ENCODE measurements at regions not wholly inside any gene's neighbourhood (a gene's known extent, or its start where the extent isn't known, plus 50 kb on each side); places are given as distances from the start of the nearest gene placed in this dataset.

DNA sequence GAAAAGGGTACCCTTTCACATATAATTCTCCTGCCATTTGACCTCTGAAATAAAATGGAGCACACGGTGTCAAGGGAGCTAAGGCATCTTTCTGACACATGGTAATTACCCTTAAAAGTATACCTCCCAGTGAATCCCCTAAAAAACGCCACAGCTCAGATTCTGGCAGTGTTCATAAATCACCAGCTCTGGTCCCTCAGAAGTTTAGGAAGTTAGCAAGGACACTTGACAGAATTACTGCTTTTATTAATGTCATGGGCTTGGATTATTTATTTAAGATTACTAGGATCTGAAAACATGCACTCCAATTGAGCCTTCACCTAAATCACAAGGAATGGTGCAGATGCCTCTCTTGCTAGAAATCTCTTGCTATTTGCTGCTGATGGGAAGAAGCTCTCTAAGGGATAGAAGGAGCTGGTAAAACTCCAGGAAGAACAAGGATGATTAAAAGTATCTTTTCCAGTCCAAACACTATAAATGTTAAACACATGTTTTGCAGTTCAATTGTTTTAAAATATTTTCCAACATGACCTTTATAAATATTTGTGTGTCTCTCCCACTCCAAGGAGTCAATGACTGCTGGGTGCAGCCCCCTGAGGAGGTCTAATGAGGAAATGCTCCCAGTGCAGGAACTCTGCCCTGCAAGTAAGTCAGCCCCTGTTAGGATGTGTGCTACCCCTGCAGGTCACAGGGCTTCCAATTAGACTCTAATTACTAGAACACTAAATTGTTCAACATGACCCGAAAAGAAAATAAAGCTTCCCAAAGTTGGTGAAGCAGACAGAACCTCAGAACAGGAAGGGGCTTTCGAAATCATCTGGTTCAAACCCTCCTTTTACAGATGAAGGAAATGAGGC is 230.3 kb downstream of the TFAP2A start:
- H3K9me3 ChIP-seq (ENCODE audit: insufficient read depth, low read depth, low read length) = no peaks in the 10 kb centered on the region
- no CpG with 5 or more reads among the region's 4 CpGs for WGBS (ENCODE audit: extremely low coverage, insufficient coverage, insufficient read length)
- no peak overlapping the region for H2AK5ac ChIP-seq (ENCODE audit: low read length)
- H3K14ac ChIP-seq (ENCODE audit: low read length) = no peak overlapping the region
- H3K18ac ChIP-seq (ENCODE audit: low read length) = no peak overlapping the region
- H2BK12ac ChIP-seq (ENCODE audit: low read length) = no peak overlapping the region
- H4K12ac ChIP-seq (ENCODE audit: low read depth, low read length) = no peak overlapping the region
- no peak overlapping the region for H2BK5ac ChIP-seq (ENCODE audit: low read depth, low read length, poor library complexity)
- H2BK120ac ChIP-seq (ENCODE audit: insufficient read depth, low read length, poor library complexity) = no peak overlapping the region
- no peak overlapping the region for H3K9ac ChIP-seq (ENCODE audit: low read length)
- H3K4me1 ChIP-seq (ENCODE audit: control insufficient read depth in 1 of 2, insufficient read depth in 2 of 2, low read length in 2 of 2) = peaks cover 0 to 5% of the 10 kb centered on the region in 2 experiments
- H3K79me2 ChIP-seq (ENCODE audit: control insufficient read depth, insufficient read depth, low read length, poor library complexity) = no peaks in the 10 kb centered on the region
- no peak overlapping the region for H2AFZ ChIP-seq (ENCODE audit: insufficient read depth, low read length, poor library complexity)
- no peak overlapping the region for H3K4ac ChIP-seq (ENCODE audit: low read depth, low read length)
- no peak overlapping the region for H4K91ac ChIP-seq (ENCODE audit: low read depth, low read length)
- no peaks in the 10 kb centered on the region for H3K36me3 ChIP-seq (ENCODE audit: control insufficient read depth in 1 of 2, insufficient read depth in 2 of 2, low read length in 2 of 2)
- no peak overlapping the region for H3K4me2 ChIP-seq (ENCODE audit: low read length)
- H3K79me1 ChIP-seq (ENCODE audit: low read length) = no peaks in the 10 kb centered on the region
- DNase-seq = no peak
- no peak overlapping the region for H3K23ac ChIP-seq (ENCODE audit: low read length)
- H3K27me3 ChIP-seq (ENCODE audit: insufficient read depth, low read length) = no peaks in the 10 kb centered on the region
- no peak overlapping the region for H3K27ac ChIP-seq (ENCODE audit: low read depth, low read length)
- no peak overlapping the region for H3K4me3 ChIP-seq (ENCODE audit: low read depth, low read length)
- H4K8ac ChIP-seq (ENCODE audit: low read depth, low read length) = no peak overlapping the region

DNA sequence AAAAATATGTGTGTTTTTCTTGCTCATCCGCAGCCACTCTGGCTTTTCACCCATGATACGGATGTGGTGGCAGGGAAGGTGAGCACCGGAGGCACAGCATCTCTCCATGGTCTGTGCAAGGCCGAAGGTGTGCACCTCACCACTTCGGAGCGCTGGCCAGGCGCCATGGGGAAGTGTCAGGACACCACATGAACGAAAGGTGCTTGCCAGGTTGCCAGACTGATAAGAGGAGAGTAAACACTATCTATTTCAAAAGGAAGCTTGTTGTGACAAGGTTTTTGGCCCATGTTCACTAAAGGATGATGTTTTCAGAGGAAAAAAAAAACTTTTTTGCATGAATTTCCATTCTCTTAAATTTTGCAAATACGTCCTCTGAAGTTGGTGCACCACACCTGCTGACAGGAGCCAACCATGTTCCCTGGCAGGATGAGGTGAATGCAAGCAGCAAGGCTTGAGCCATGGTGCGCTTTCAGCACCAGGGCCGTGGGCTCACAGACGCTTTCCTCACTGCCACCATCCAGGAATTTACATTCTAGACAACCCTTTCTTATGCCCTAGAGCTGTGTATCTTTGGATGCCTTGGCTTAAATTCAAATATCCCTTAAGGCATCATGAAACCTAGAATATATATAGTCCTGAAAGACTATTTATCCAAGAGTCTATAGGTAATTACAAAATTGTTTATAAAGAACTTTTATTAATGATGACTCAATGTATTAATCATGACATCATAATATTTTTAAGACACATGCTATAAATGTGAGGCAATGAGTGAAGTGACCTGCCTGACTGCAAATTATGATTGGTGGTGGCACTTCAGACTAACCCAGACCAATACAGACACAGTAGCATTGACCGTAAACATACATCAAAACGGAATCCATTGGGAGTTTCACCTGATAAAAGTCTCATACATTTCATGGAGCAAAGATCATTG is 234.5 kb downstream of the TFAP2A start:
- no peaks in the 10 kb centered on the region for H3K79me1 ChIP-seq (ENCODE audit: low read length)
- no peak overlapping the region for H3K9ac ChIP-seq (ENCODE audit: low read length)
- no peak overlapping the region for H2BK5ac ChIP-seq (ENCODE audit: low read depth, low read length, poor library complexity)
- H3K36me3 ChIP-seq (ENCODE audit: control insufficient read depth in 1 of 2, insufficient read depth in 2 of 2, low read length in 2 of 2) = no peaks in the 10 kb centered on the region
- no peak overlapping the region for H3K27ac ChIP-seq (ENCODE audit: low read depth, low read length)
- peaks cover 0 to 3% of the 10 kb centered on the region in 2 experiments for H3K4me1 ChIP-seq (ENCODE audit: control insufficient read depth in 1 of 2, insufficient read depth in 2 of 2, low read length in 2 of 2)
- H3K9me3 ChIP-seq (ENCODE audit: insufficient read depth, low read depth, low read length) = no peaks in the 10 kb centered on the region
- no peak overlapping the region for H3K23ac ChIP-seq (ENCODE audit: low read length)
- H3K4ac ChIP-seq (ENCODE audit: low read depth, low read length) = no peak overlapping the region
- H4K91ac ChIP-seq (ENCODE audit: low read depth, low read length) = no peak overlapping the region
- no peak overlapping the region for H2BK120ac ChIP-seq (ENCODE audit: insufficient read depth, low read length, poor library complexity)
- no peak overlapping the region for H3K4me2 ChIP-seq (ENCODE audit: low read length)
- no peak overlapping the region for H2AK5ac ChIP-seq (ENCODE audit: low read length)
- H3K79me2 ChIP-seq (ENCODE audit: control insufficient read depth, insufficient read depth, low read length, poor library complexity) = no peaks in the 10 kb centered on the region
- WGBS (ENCODE audit: extremely low coverage, insufficient coverage, insufficient read length) = no CpG with 5 or more reads among the region's 14 CpGs
- H4K8ac ChIP-seq (ENCODE audit: low read depth, low read length) = no peak overlapping the region
- no peak overlapping the region for H2BK12ac ChIP-seq (ENCODE audit: low read length)
- no peak overlapping the region for H3K18ac ChIP-seq (ENCODE audit: low read length)
- no peaks in the 10 kb centered on the region for H3K27me3 ChIP-seq (ENCODE audit: insufficient read depth, low read length)
- no peak overlapping the region for H4K12ac ChIP-seq (ENCODE audit: low read depth, low read length)
- H3K4me3 ChIP-seq (ENCODE audit: low read depth, low read length) = no peak overlapping the region
- H3K14ac ChIP-seq (ENCODE audit: low read length) = no peak overlapping the region
- no peak overlapping the region for H2AFZ ChIP-seq (ENCODE audit: insufficient read depth, low read length, poor library complexity)
- DNase-seq = no peak

DNA sequence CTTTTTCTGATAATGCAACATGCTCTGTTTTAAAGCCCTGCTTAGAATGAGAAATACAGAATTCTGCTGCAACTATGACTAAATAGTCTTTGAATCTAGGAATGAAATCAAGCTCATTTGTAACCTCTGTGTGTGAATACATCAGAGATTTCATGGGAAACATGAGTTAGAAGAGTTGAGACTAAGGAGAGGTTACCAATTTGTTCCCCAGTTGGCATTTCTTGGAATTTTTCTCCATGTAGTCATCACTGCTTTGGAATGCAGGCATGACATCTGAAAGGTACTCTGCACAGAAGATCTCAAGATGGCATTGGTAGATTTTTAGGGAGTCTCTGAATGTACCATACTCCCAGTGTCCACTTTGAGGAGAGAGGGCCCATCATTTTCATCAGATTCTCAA is 237.2 kb downstream of the TFAP2A start:
- DNase-seq = peak in 1 of 2 donors; percentile 33
- H3K18ac ChIP-seq (ENCODE audit: low read length) = no peak overlapping the region
- no peak overlapping the region for H4K12ac ChIP-seq (ENCODE audit: low read depth, low read length)
- H3K9ac ChIP-seq (ENCODE audit: low read length) = no peak overlapping the region
- H3K79me1 ChIP-seq (ENCODE audit: low read length) = no peaks in the 10 kb centered on the region
- H3K27me3 ChIP-seq (ENCODE audit: insufficient read depth, low read length) = no peaks in the 10 kb centered on the region
- H4K91ac ChIP-seq (ENCODE audit: low read depth, low read length) = no peak overlapping the region
- H2AFZ ChIP-seq (ENCODE audit: insufficient read depth, low read length, poor library complexity) = no peak overlapping the region
- no peak overlapping the region for H3K14ac ChIP-seq (ENCODE audit: low read length)
- H3K79me2 ChIP-seq (ENCODE audit: control insufficient read depth, insufficient read depth, low read length, poor library complexity) = no peaks in the 10 kb centered on the region
- H2BK12ac ChIP-seq (ENCODE audit: low read length) = no peak overlapping the region
- H3K36me3 ChIP-seq (ENCODE audit: control insufficient read depth in 1 of 2, insufficient read depth in 2 of 2, low read length in 2 of 2) = no peaks in the 10 kb centered on the region
- no peak overlapping the region for H2AK5ac ChIP-seq (ENCODE audit: low read length)
- no peak overlapping the region for H2BK5ac ChIP-seq (ENCODE audit: low read depth, low read length, poor library complexity)
- no peak overlapping the region for H3K4ac ChIP-seq (ENCODE audit: low read depth, low read length)
- no peak overlapping the region for H3K27ac ChIP-seq (ENCODE audit: low read depth, low read length)
- no peaks in the 10 kb centered on the region for H3K4me1 ChIP-seq (ENCODE audit: control insufficient read depth in 1 of 2, insufficient read depth in 2 of 2, low read length in 2 of 2)
- H3K4me3 ChIP-seq (ENCODE audit: low read depth, low read length) = no peak overlapping the region
- H3K23ac ChIP-seq (ENCODE audit: low read length) = no peak overlapping the region
- H4K8ac ChIP-seq (ENCODE audit: low read depth, low read length) = no peak overlapping the region
- H2BK120ac ChIP-seq (ENCODE audit: insufficient read depth, low read length, poor library complexity) = no peak overlapping the region
- H3K9me3 ChIP-seq (ENCODE audit: insufficient read depth, low read depth, low read length) = peaks cover 2% of the 10 kb centered on the region
- no peak overlapping the region for H3K4me2 ChIP-seq (ENCODE audit: low read length)

DNA sequence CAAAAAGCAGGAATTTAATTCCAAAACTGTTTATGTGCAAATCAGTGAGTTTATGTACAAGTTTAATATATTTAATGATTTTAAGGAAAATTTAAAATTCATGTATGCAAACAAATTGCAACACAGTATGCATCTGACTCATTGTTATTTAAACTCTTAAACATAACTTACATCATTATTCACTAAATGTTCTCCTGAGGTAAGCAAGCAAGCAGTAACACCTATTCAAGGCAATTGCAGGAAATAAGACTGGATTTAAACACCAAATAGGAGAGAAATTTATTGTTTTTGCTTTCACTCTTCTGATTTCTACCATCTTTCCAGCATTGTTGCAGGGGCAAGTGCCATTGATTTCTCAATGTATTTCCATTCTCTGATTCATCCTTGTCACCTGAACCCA is 239.5 kb downstream of the TFAP2A start:
- no peak for DNase-seq
- H2BK120ac ChIP-seq (ENCODE audit: insufficient read depth, low read length, poor library complexity) = no peak overlapping the region
- no peaks in the 10 kb centered on the region for H3K27me3 ChIP-seq (ENCODE audit: insufficient read depth, low read length)
- H3K18ac ChIP-seq (ENCODE audit: low read length) = no peak overlapping the region
- no peak overlapping the region for H3K27ac ChIP-seq (ENCODE audit: low read depth, low read length)
- H3K4me1 ChIP-seq (ENCODE audit: control insufficient read depth in 1 of 2, insufficient read depth in 2 of 2, low read length in 2 of 2) = no peaks in the 10 kb centered on the region
- no peaks in the 10 kb centered on the region for H3K36me3 ChIP-seq (ENCODE audit: control insufficient read depth in 1 of 2, insufficient read depth in 2 of 2, low read length in 2 of 2)
- no peak overlapping the region for H4K12ac ChIP-seq (ENCODE audit: low read depth, low read length)
- no peaks in the 10 kb centered on the region for H3K79me2 ChIP-seq (ENCODE audit: control insufficient read depth, insufficient read depth, low read length, poor library complexity)
- no peak overlapping the region for H4K8ac ChIP-seq (ENCODE audit: low read depth, low read length)
- H3K4me2 ChIP-seq (ENCODE audit: low read length) = no peak overlapping the region
- H4K91ac ChIP-seq (ENCODE audit: low read depth, low read length) = no peak overlapping the region
- H2BK12ac ChIP-seq (ENCODE audit: low read length) = no peak overlapping the region
- no peak overlapping the region for H2BK5ac ChIP-seq (ENCODE audit: low read depth, low read length, poor library complexity)
- no peak overlapping the region for H3K4me3 ChIP-seq (ENCODE audit: low read depth, low read length)
- no peak overlapping the region for H3K14ac ChIP-seq (ENCODE audit: low read length)
- no peaks in the 10 kb centered on the region for H3K79me1 ChIP-seq (ENCODE audit: low read length)
- no peak overlapping the region for H3K23ac ChIP-seq (ENCODE audit: low read length)
- no peak overlapping the region for H3K9ac ChIP-seq (ENCODE audit: low read length)
- H2AK5ac ChIP-seq (ENCODE audit: low read length) = no peak overlapping the region
- peaks cover 2% of the 10 kb centered on the region for H3K9me3 ChIP-seq (ENCODE audit: insufficient read depth, low read depth, low read length)
- no peak overlapping the region for H3K4ac ChIP-seq (ENCODE audit: low read depth, low read length)
- H2AFZ ChIP-seq (ENCODE audit: insufficient read depth, low read length, poor library complexity) = no peak overlapping the region
